ENCODE measurements at regions not wholly inside any gene's neighbourhood (a gene's known extent, or its start where the extent isn't known, plus 50 kb on each side); places are given as distances from the start of the nearest gene placed in this dataset.

- Histone ChIP-seq H4K20me1 (replicated peaks; ENCODE audit: insufficient read depth) (no peaks in the 10 kb centered on the region), H3K36me3 (ENCODE audit: insufficient read depth) (no peaks in the 10 kb centered on the region), H3F3A (replicated peaks; ENCODE audit: low read depth) (no peaks in the 10 kb centered on the region), H3K27ac (ENCODE audit: low read depth) (no peak overlapping the region), H2AFZ (no peak overlapping the region), H3K4me1 (ENCODE audit: insufficient read depth) (no peaks in the 10 kb centered on the region), H3K79me2 (replicated peaks; ENCODE audit: insufficient read depth) (no peaks in the 10 kb centered on the region), H3K27me3 (ENCODE audit: insufficient read depth) (no peaks in the 10 kb centered on the region), H3K4me2 (no peak overlapping the region), H3K4me3 (no peak overlapping the region), H3K9me2 (ENCODE audit: insufficient read depth) (no peaks in the 10 kb centered on the region)
- Mint-ChIP-seq H3K4me1 (no peaks in the 10 kb centered on the region), H3K4me3 (no peak overlapping the region), H3K27me3 (ENCODE audit: insufficient read depth, low read depth, poor library complexity) (no peaks in the 10 kb centered on the region), H3K36me3 (ENCODE audit: low read depth) (peaks cover 23% of the 10 kb centered on the region), H3K9me3 (peaks cover 72% of the 10 kb centered on the region), H3K27ac (no peak overlapping the region)
- no peak for ATAC-seq
- TF ChIP-seq CTCF (conservative IDR thresholded peaks at IDR 0.05; ENCODE audit: low read depth in 2 of 2): no peak
- no peak for TF ChIP-seq NANOG (IDR thresholded peaks at IDR 0.05; ENCODE audit: borderline replicate concordance)
- TF ChIP-seq ZNF462 (CRISPR knock-in tag; IDR thresholded peaks at IDR 0.05): no peak
- DNase-seq (ENCODE audit: low spot score): no peak
Measured at GRCh38 chr14:106134886-106135285, 608.5 kb downstream of the TMEM121 start.
